ENCODE measurements at regions not wholly inside any gene's neighbourhood (a gene's known extent, or its start where the extent isn't known, plus 50 kb on each side); places are given as distances from the start of the nearest gene placed in this dataset.

DNA sequence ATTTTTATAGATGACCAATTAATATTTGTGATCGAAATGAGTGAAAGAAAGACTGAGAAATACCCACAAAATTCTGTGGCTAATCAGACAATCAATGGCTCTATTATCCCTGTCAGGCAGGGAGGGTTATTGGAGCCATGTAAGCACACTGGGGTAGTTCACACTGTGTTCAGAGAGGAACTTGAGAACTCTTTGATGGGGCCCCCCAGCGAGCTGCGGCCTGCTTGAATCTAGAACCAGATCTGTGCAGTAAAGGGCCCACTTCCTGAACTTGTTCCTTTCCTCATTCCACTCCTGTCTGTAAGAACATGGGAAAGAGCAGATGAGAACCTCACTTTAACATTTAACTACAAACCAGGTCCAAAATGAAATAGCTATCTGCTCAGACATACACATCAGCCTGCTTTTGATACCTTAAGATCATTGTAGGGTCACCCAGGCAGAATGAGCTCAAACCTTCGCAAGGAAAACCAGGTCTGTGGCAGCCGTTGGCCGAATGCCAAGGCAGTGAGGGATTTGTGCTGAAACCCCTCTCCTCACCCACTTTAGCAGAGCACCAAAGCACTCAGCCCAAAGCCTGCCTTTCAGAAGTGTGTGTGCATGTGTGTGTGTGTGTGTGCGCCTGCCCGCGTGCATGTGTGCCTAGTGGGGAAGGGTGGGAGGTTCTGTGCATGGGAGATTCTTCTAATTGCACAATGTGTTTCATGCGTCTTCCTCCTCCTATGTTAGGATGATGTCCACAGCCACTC is 365.6 kb upstream of the MGMT start:
- DNase-seq = no peak

- DNase-seq = no peak
These were observed 363.9 kb upstream of the MGMT start for GRCh38 chr10:129102906-129103693.

DNA sequence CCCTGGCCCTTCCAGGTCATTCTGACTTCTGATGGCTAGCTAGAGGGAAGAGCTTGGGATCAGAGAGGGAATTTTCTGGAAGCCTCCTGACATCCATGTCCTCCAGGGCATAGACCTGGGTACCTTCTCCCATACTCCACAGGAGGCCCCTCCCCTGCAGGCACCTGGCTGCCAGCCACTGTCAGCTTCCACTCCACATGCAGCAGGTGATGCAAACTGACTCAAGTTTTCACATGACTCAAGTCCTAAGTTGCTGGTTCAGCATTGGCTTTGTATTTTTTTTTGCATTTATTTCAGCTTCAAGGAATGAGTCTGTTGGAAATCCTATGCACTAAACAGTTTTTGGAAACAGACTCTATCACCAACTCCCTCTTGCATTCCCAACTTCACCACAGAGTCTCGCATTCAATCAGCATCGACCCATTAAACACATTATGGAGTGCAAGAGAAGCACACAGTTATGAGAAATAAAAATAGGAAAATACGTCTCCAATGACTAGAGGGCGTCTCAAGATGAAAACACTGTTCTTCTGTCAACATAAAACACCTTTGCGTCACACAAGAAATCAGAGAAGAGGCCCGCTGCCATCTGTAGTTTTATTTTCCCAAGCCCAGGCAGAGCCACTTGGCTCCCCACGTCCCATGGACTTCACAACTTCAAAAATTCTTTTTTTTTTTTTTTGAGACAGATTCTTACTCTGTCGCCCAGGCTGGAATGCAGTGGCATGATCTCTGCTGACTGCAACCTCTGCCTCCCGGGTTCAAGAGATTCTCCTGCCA is 362.6 kb upstream of the MGMT start:
- DNase-seq = no peak

GRCh38 chr10:129105266-129105665 is 361.8 kb upstream of the MGMT start:
- DNase-seq = peak; percentile 24

- DNase-seq = no peak
These were observed 360.7 kb upstream of the MGMT start for GRCh38 chr10:129106314-129106713.

GRCh38 chr10:129107525-129107924 is 359.5 kb upstream of the MGMT start:
- DNase-seq = no peak

GRCh38 chr10:129108378-129108777 is 358.7 kb upstream of the MGMT start:
- DNase-seq = no peak

DNA sequence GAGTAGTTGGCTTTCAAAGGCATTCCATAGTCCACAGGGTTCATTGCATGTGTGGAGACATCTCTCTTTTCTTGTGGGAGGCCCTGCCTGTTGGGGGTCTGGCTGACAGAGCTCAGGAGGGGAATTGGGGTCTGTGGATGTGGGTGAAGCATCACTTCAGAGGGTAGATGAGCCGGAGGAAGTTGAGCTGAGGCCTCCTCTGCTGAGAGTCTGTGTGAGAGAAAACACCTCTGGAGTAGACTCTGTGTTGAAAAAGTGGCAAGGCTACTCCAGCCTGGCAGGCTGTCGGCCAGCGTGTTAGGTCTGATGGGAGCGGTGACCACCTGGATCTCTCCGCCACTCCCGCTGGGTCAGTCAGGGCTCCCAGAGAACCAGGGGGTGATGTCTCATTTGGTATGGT is 358.0 kb upstream of the MGMT start:
- no peak for DNase-seq

DNA sequence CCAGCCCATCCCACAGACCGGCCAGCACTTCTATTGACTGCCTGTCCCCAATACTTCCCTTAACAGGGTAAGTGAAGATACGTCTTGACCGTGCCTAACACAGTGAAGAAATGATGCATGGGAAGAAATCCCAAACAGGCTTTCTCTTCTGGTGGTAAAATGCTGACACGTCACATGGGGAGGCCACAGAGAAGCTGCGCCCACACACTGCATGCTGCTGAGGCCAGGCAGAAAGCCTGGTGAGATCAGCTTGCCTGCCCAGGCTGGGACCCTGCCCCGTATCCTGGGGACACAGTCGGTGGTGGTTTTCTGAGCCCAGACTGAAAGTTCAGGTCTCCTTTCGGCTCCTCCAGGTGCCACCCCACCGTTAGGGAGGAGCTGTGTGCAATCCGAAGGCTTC is 356.3 kb upstream of the MGMT start:
- no peak for DNase-seq

- DNase-seq = no peak
These were observed 355.1 kb upstream of the MGMT start for GRCh38 chr10:129111922-129112321.

GRCh38 chr10:129114588-129114987 is 352.5 kb upstream of the MGMT start:
- DNase-seq = peak; percentile 92

GRCh38 chr10:129116371-129116770 is 350.7 kb upstream of the MGMT start:
- DNase-seq = no peak

GRCh38 chr10:129120441-129120840 is 346.6 kb upstream of the MGMT start:
- no peak for DNase-seq

- no peak for DNase-seq
These were observed 344.2 kb upstream of the MGMT start for GRCh38 chr10:129122846-129123245.

GRCh38 chr10:129123428-129123827 is 343.6 kb upstream of the MGMT start:
- no peak for DNase-seq

DNA sequence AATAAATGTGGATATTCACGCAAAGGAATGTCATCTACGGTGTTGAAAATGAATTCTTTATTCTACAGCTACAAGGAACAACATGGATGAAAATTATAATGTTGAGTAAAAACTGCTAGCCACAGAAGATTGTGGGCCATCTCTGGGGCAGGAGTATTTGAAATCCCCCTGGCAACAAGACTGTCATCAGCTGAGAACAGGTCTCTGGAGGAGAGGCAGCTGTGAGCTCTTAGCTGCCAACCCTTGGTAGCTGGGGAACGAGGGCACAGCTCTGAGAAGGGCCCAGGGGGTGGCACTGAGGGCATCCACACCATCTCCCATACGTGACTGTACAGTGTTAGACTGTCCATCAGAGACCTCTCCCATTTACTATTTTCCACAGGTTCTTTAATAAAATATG is 340.1 kb upstream of the MGMT start:
- DNase-seq = no peak

DNA sequence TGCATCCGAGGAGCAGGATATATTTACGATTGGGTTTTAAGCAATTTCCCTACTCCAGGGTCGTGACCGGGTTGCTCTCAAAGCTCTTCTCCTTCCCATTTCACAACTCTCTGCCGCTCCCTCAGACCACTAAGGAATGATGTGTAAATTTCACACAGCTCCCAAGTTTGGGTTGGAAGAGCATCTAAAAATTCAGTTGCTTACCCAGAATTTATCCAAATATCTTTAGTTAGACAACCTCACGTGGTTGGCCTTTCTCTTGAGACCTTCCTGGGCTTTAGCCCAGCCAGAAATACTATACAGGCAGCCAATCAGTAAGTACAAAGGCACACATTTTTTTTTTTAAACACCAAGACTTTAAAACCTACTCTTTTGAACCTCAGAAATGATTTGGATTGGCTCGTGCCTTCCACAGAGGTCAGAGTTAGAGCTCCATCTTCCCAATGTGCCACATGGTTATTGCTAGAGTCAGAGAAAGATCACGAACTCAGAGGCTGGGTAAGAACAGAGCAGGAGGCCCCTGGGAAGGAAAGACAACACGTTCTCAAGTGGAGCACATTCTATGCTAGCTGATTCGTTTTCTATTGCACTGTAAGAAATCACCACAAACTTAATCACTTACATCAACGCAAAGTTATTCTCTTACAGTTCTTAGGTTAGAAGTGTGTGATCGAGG is 335.4 kb upstream of the MGMT start:
- no peak for DNase-seq

DNA sequence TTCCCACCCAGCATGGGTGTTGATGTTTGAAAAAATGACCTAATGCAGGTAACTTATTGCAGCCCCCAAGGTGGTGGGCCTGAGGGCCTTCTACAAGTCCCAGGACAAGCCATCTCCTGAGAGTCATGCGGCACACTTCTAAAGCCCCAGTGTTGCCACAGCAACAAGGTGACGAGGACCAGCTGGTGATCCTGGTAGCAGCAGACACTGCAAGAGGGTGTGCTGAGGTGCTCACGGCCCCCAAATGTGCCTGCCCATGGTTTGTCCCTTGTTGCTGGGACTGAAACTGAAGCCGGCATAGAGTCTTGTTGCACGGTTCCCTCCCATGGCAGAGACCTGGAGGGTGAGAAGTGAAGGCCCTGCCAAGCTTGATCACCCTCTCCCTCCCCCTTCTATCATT is 333.2 kb upstream of the MGMT start:
- DNase-seq = peak; percentile 21

- DNase-seq = peak; percentile 9
These were observed 332.7 kb upstream of the MGMT start for GRCh38 chr10:129134371-129134770.

DNA sequence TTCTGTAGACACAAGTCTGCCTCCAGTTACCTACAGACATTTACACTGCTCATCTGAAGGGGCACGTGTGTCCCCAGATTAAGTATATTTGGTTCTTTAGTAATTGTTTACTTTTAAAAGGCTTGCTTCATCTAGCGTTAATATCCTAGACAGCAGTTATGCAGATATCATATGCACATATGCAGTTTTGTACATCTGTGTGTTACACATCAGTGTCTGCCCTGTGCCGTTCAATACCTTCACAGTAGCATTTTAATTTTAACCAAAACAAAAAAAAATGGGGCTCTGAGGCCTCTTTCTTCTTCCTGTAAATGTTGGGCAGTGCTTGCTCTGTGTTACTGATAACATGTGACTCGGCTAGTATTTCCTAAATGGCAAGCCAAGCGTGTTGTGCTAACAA is 331.4 kb upstream of the MGMT start:
- peak; percentile 22 for DNase-seq

DNA sequence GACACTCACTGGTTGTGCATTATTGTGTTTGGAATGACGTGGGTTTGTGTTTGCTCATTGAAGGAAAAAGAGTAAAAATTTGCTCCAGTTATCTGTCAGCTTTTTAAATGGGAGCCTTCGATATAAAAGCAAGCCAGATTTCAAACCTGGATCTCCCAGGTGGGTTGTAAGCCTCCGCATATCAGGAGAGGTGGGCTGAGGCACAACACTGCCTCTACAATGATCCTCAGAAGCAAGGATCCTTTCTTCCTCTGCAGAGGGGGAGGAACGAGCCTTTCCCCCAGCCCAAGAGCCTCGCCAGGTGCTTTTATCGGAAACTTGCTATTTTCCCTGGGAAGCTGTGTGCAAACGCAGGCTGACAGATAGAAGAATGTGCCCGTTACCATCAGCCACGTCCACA is 331.0 kb upstream of the MGMT start:
- DNase-seq = no peak

DNA sequence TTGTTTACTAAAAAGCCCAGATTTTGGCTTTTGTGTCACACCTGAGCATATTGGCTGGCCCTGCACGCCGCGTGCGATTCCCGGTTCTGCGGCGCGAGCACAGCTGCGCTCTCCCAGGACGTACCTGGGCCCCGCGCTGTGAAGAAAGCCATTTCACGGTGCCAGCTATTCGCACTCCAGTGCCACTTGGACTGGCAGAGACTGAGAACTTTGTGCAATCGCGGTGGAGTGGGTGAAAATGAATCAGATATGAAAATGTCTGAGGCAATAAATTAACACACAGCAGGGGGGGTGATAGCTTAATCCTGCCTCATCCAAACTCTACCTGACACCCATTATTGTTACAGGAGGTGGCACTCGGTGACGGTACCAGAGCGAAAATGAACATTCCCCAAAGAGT is 330.1 kb upstream of the MGMT start:
- no peak for DNase-seq
